Psoas muscle (tissue), 7 donors: ENCODE measurements at regions not wholly inside any gene's neighbourhood (a gene's known extent, or its start where the extent isn't known, plus 50 kb on each side); places are given as distances from the start of the nearest gene placed in this dataset.

Experiments used
- ATAC-seq, 4 donors: fragments of 200-7000 bp; cut with Tn5 transposase; one replicate each; pipeline ENCODE4 v1.9.1; 2020; ENCODE audit warnings: moderate library complexity in 3 of 4, mild to moderate bottlenecking in 2 of 4
- DNase-seq, 2 donors: peaks; one replicate each; pipeline ENCODE4 v3.0.0-alpha.2; 2020
- H3K27ac ChIP-seq: fragments of 200-600 bp; one replicate; pipeline ENCODE4 v1.8.0; 2022
- H3K27me3 ChIP-seq, 3 donors: fragments of 200-600 bp in 1 of 3; one replicate each; pipeline versions ENCODE4 v1.6.1 to v1.8.0; 2013 to 2022; ENCODE audit warnings: low read length in 2 of 3, mild to moderate bottlenecking in 2 of 3, moderate library complexity in 1 of 3; ENCODE audit not compliant: insufficient read depth in 3 of 3
- H3K36me3 ChIP-seq, 2 donors: fragments of 200-600 bp in 1 of 2; one replicate each; pipeline versions ENCODE4 v1.6.1 to v1.8.0; 2013 to 2022; ENCODE audit warnings: low read depth in 1 of 2, mild to moderate bottlenecking in 1 of 2, moderate library complexity in 1 of 2; ENCODE audit not compliant: insufficient read depth in 1 of 2
- H3K4me1 ChIP-seq: fragments of 200-600 bp; one replicate; pipeline ENCODE4 v1.8.0; 2022
- H3K4me3 ChIP-seq: fragments of 200-600 bp; one replicate; pipeline ENCODE4 v1.8.0; 2022; ENCODE audit warnings: mild to moderate bottlenecking
- H3K9me3 ChIP-seq: fragments of 200-600 bp; one replicate; pipeline ENCODE4 v1.8.0; 2022
- CTCF ChIP-seq: fragments of 200-600 bp; IDR thresholded peaks from one replicate; pipeline ENCODE4 v1.8.0; 2022; ENCODE audit warnings: antibody characterized with exemption
- WGBS, 3 donors: extraction: QIAGEN DNeasy Blood & Tissue Kit; methylation state at CpG; one replicate each; pipeline versions ENCODE4 v1.1.6 to v1.1.7; 2013; 5-methylcytosine and 5-hydroxymethylcytosine counted together
- intact Hi-C, 2 donors: fragments of 100-400 bp; cut with DNase I; formaldehyde crosslinking; loops; one replicate each; pipeline versions ENCODE4 v1.11.0 to v1.14.2; 2022
- donor health status: healthy with polysubstance abuse.
- donor health status: DM: no; HTN: no; CAD: no; lungs with moderate emphysema.
- donor health status: Bipolar disorder and iron deficiency.
- donor health status: healthy.
- donor health status: DM: yes; HTN: yes; CAD: no.
- donor health status: DM: no; HTN: no; CAD: no.
- donor health status: DM: yes; HTN: yes; CAD: no.

- Histone ChIP-seq H3K36me3 (no peaks in the 10 kb centered on the region), H3K4me1 (no peaks in the 10 kb centered on the region), H3K4me3 (no peak overlapping the region), H3K27me3 (no peaks in the 10 kb centered on the region), H3K27ac (no peak overlapping the region), H3K9me3 (no peaks in the 10 kb centered on the region)
- 95 to 98% (median 96%) methylated on average over 1 of the region's 1 CpG for WGBS, 3 donors
- intact Hi-C loops, result no loop called here
- no peak for TF ChIP-seq CTCF
- no peak for ATAC-seq
- no peak for DNase-seq
Observed at GRCh38 chr5:117177302-117177701, 602.7 kb upstream of the SEMA6A start.

- ATAC-seq, result no peak
- no peaks in the 10 kb centered on the region for H3K4me1 ChIP-seq
- H3K4me3 ChIP-seq, result no peak overlapping the region
- no peaks in the 10 kb centered on the region for H3K36me3 ChIP-seq
- intact Hi-C loops, result no loop called here
- H3K27me3 ChIP-seq, result no peaks in the 10 kb centered on the region
- H3K9me3 ChIP-seq, result no peaks in the 10 kb centered on the region
- 99 to 100% (median 100%) methylated on average over 4 of the region's 4 CpGs for WGBS, 3 donors
- no peak for TF ChIP-seq CTCF
- DNase-seq, result no peak
- H3K27ac ChIP-seq, result no peak overlapping the region
Observed at GRCh38 chr5:117165068-117165467, 590.4 kb upstream of the SEMA6A start.

GRCh38 chr5:117161718-117162335 is 587.2 kb upstream of the SEMA6A start:
- no peak overlapping the region for H3K27ac ChIP-seq
- H3K36me3 ChIP-seq, result no peaks in the 10 kb centered on the region
- intact Hi-C loops, result no loop called here
- H3K4me3 ChIP-seq, result no peak overlapping the region
- H3K9me3 ChIP-seq, result no peaks in the 10 kb centered on the region
- H3K27me3 ChIP-seq, result no peaks in the 10 kb centered on the region
- no peak for DNase-seq
- no peaks in the 10 kb centered on the region for H3K4me1 ChIP-seq
- 16 to 36% (median 19%) methylated on average over 7 of the region's 7 CpGs for WGBS, 3 donors
- ATAC-seq, result no peak
- TF ChIP-seq CTCF, result no peak

- intact Hi-C loops, result no loop called here
- 39 to 57% (median 48%) methylated on average over 2 of the region's 2 CpGs for WGBS, 3 donors
Observed at GRCh38 chr5:117160391-117160790, 585.8 kb upstream of the SEMA6A start.

More at GRCh38 chr5:117160391-117160790, 585.8 kb upstream of the SEMA6A start:
- Histone ChIP-seq H3K36me3 (no peaks in the 10 kb centered on the region), H3K27ac (no peak overlapping the region), H3K4me3 (no peak overlapping the region), H3K4me1 (no peaks in the 10 kb centered on the region), H3K9me3 (no peaks in the 10 kb centered on the region), H3K27me3 (no peaks in the 10 kb centered on the region)
- ATAC-seq (no peak), DNase-seq (no peak)
- TF ChIP-seq CTCF, result no peak
